Hepatocyte (in vitro differentiated cells): ENCODE measurements at regions not wholly inside any gene's neighbourhood (a gene's known extent, or its start where the extent isn't known, plus 50 kb on each side); places are given as distances from the start of the nearest gene placed in this dataset.

ENCODE experiments used
- DNase-seq: peaks from one replicate; pipeline ENCODE4 v3.0.0-alpha.2; 2016; ENCODE audit warnings: low spot score
- H2AFZ ChIP-seq: fragments of 200-600 bp; sonication (generic); 2 replicates; pipeline ENCODE4 v1.6.0; 2016; ENCODE audit warnings: antibody characterized with exemption, mild to moderate bottlenecking
- H3K27ac ChIP-seq: fragments of 200-600 bp; sonication (generic); 2 replicates; pipeline ENCODE4 v1.5.1; 2016; ENCODE audit warnings: mild to moderate bottlenecking
- H3K27me3 ChIP-seq: fragments of 200-600 bp; sonication (generic); 2 replicates; pipeline ENCODE4 v1.6.1; 2016
- H3K36me3 ChIP-seq: fragments of 200-600 bp; sonication (generic); replicated peaks from 2 replicates; pipeline ENCODE4 v1.5.1; 2016; ENCODE audit warnings: low read depth; ENCODE audit not compliant: insufficient read depth
- H3K4me1 ChIP-seq: fragments of 200-600 bp; sonication (generic); 2 replicates; pipeline ENCODE4 v1.5.1; 2016; ENCODE audit warnings: mild to moderate bottlenecking, moderate library complexity; ENCODE audit not compliant: insufficient read depth
- H3K4me2 ChIP-seq: fragments of 200-600 bp; sonication (generic); 2 replicates; pipeline ENCODE4 v1.6.0; 2016
- H3K4me3 ChIP-seq: fragments of 200-600 bp; sonication (generic); 2 replicates; pipeline ENCODE4 v1.5.1; 2016; ENCODE audit warnings: mild to moderate bottlenecking
- H3K79me2 ChIP-seq: fragments of 200-600 bp; sonication (generic); 2 replicates; pipeline ENCODE4 v1.6.0; 2017; ENCODE audit warnings: mild to moderate bottlenecking
- H3K9me2 ChIP-seq: fragments of 200-600 bp; sonication (generic); replicated peaks from 2 replicates; pipeline ENCODE4 v1.6.0; 2017; ENCODE audit warnings: mild to moderate bottlenecking; ENCODE audit not compliant: insufficient read depth
- H3K9me3 ChIP-seq: fragments of 200-600 bp; sonication (generic); 2 replicates; pipeline ENCODE4 v1.5.1; 2016; ENCODE audit warnings: low read depth, mild to moderate bottlenecking
- H4K20me1 ChIP-seq: fragments of 200-600 bp; sonication (generic); 2 replicates; pipeline ENCODE4 v1.6.0; 2016; ENCODE audit warnings: mild to moderate bottlenecking; ENCODE audit not compliant: insufficient read depth, poor library complexity, severe bottlenecking
- CTCF ChIP-seq: fragments of 200-600 bp; sonication (generic); IDR thresholded peaks from 2 replicates; pipeline ENCODE4 v1.5.1; 2016; ENCODE audit warnings: antibody characterized with exemption, mild to moderate bottlenecking; ENCODE audit not compliant: poor library complexity
- EZH2 ChIP-seq: fragments of 200-600 bp; sonication (generic); IDR thresholded peaks from 2 replicates; pipeline ENCODE4 v1.6.1; 2016; ENCODE audit warnings: antibody characterized with exemption, mild to moderate bottlenecking, borderline replicate concordance
- EZH2phosphoT487 ChIP-seq: fragments of 200-600 bp; sonication (generic); IDR thresholded peaks from one replicate; pipeline ENCODE4 v1.6.1; 2018; ENCODE audit warnings: antibody characterized with exemption, mild to moderate bottlenecking, low read depth, moderate library complexity; ENCODE audit not compliant: unreplicated experiment, severe bottlenecking
- WGBS: methylation state at CpG from one replicate; pipeline ENCODE4 v1.1.6; 2016; ENCODE audit warnings: low lambda C conversion rate; ENCODE audit errors: missing lambda C conversion rate; 5-methylcytosine and 5-hydroxymethylcytosine counted together

GRCh38 chr18:75868031-75868430 is 440.5 kb upstream of the SMIM21 start:
- H3K4me1 ChIP-seq: peaks cover 3% of the 10 kb centered on the region
- no peaks in the 10 kb centered on the region for H3K27me3 ChIP-seq
- no peak overlapping the region for H2AFZ ChIP-seq
- no peaks in the 10 kb centered on the region for H3K9me2 ChIP-seq
- H3K36me3 ChIP-seq: no peaks in the 10 kb centered on the region
- H4K20me1 ChIP-seq: no peaks in the 10 kb centered on the region
- 86% methylated on average over 9 of the region's 9 CpGs for WGBS
- H3K79me2 ChIP-seq: no peaks in the 10 kb centered on the region
- H3K4me3 ChIP-seq: no peak overlapping the region
- no peaks in the 10 kb centered on the region for H3K9me3 ChIP-seq
- H3K4me2 ChIP-seq: no peak overlapping the region
- no peak for DNase-seq
- TF ChIP-seq EZH2phosphoT487: no peak
- TF ChIP-seq EZH2: no peak
- TF ChIP-seq CTCF: no peak
- no peak overlapping the region for H3K27ac ChIP-seq

GRCh38 chr18:75865639-75866038 is 438.1 kb upstream of the SMIM21 start:
- TF ChIP-seq EZH2 (no peak), EZH2phosphoT487 (no peak), CTCF (no peak)
- 98% methylated on average over 6 of the region's 6 CpGs for WGBS
- no peak for DNase-seq
- Histone ChIP-seq H2AFZ (no peak overlapping the region), H3K4me3 (no peak overlapping the region), H4K20me1 (no peaks in the 10 kb centered on the region), H3K27me3 (no peaks in the 10 kb centered on the region), H3K27ac (no peak overlapping the region), H3K4me1 (peaks cover 3% of the 10 kb centered on the region), H3K9me2 (no peaks in the 10 kb centered on the region), H3K9me3 (no peaks in the 10 kb centered on the region), H3K4me2 (no peak overlapping the region), H3K36me3 (no peaks in the 10 kb centered on the region), H3K79me2 (no peaks in the 10 kb centered on the region)

- Histone ChIP-seq H3K4me3 (no peak overlapping the region), H3K79me2 (no peaks in the 10 kb centered on the region), H3K27ac (no peak overlapping the region), H3K4me1 (peaks cover 3% of the 10 kb centered on the region), H3K4me2 (no peak overlapping the region), H3K36me3 (no peaks in the 10 kb centered on the region), H2AFZ (no peak overlapping the region), H3K9me2 (no peaks in the 10 kb centered on the region), H4K20me1 (no peaks in the 10 kb centered on the region), H3K27me3 (no peaks in the 10 kb centered on the region), H3K9me3 (no peaks in the 10 kb centered on the region)
- no peak for DNase-seq
- WGBS: 87% methylated on average over 1 of the region's 1 CpG
- no peak for TF ChIP-seq EZH2
- no peak for TF ChIP-seq EZH2phosphoT487
- TF ChIP-seq CTCF: no peak
Measured at GRCh38 chr18:75864816-75865215, 437.3 kb upstream of the SMIM21 start.

GRCh38 chr18:75863696-75864095 is 436.2 kb upstream of the SMIM21 start:
- 87% methylated on average over 5 of the region's 5 CpGs for WGBS

More at GRCh38 chr18:75863696-75864095, 436.2 kb upstream of the SMIM21 start:
- no peak overlapping the region for H3K27ac ChIP-seq
- no peak overlapping the region for H2AFZ ChIP-seq
- no peak for TF ChIP-seq EZH2phosphoT487
- no peak for TF ChIP-seq EZH2
- no peak for TF ChIP-seq CTCF
- H3K36me3 ChIP-seq: no peaks in the 10 kb centered on the region
- no peaks in the 10 kb centered on the region for H3K9me3 ChIP-seq
- no peaks in the 10 kb centered on the region for H3K27me3 ChIP-seq
- H3K4me2 ChIP-seq: no peak overlapping the region
- no peaks in the 10 kb centered on the region for H3K9me2 ChIP-seq
- no peak overlapping the region for H3K4me3 ChIP-seq
- H3K4me1 ChIP-seq: no peaks in the 10 kb centered on the region
- no peak for DNase-seq
- H4K20me1 ChIP-seq: no peaks in the 10 kb centered on the region
- no peaks in the 10 kb centered on the region for H3K79me2 ChIP-seq
